Type B pancreatic cell (in vitro differentiated cells): ENCODE measurements at regions not wholly inside any gene's neighbourhood (a gene's known extent, or its start where the extent isn't known, plus 50 kb on each side); places are given as distances from the start of the nearest gene placed in this dataset.

Experiments used
- DNase-seq: peaks from one replicate; pipeline ENCODE4 v3.0.0; 2021; ENCODE audit warnings: mixed read lengths; ENCODE audit not compliant: unreplicated experiment; ENCODE audit errors: extremely low spot score
- H3K27ac Mint-ChIP-seq: 2 replicates; pipeline ENCODE4 v1.8.0; 2021; ENCODE audit warnings: mild to moderate bottlenecking, mixed read lengths
- H3K27me3 Mint-ChIP-seq: 2 replicates; pipeline ENCODE4 v1.8.0; 2021; ENCODE audit warnings: mixed read lengths
- H3K36me3 Mint-ChIP-seq: 2 replicates; pipeline ENCODE4 v1.8.0; 2021; ENCODE audit warnings: mixed read lengths
- H3K4me1 Mint-ChIP-seq: one replicate; pipeline ENCODE4 v1.8.0; 2021; ENCODE audit warnings: mixed read lengths; ENCODE audit not compliant: unreplicated experiment
- H3K4me3 Mint-ChIP-seq: 2 replicates; pipeline ENCODE4 v1.8.0; 2021; ENCODE audit warnings: mild to moderate bottlenecking, mixed read lengths
- H3K9me3 Mint-ChIP-seq: 2 replicates; pipeline ENCODE4 v1.8.0; 2021; ENCODE audit warnings: mixed read lengths
- TF ChIP-seq, protein P1 (sequence below): fragments of 200-600 bp; sonication (generic); conservative IDR thresholded peaks from 2 replicates; pipeline ENCODE4 v1.5.0; 2021; ENCODE audit warnings: antibody characterized with exemption, mild to moderate bottlenecking

DNA sequence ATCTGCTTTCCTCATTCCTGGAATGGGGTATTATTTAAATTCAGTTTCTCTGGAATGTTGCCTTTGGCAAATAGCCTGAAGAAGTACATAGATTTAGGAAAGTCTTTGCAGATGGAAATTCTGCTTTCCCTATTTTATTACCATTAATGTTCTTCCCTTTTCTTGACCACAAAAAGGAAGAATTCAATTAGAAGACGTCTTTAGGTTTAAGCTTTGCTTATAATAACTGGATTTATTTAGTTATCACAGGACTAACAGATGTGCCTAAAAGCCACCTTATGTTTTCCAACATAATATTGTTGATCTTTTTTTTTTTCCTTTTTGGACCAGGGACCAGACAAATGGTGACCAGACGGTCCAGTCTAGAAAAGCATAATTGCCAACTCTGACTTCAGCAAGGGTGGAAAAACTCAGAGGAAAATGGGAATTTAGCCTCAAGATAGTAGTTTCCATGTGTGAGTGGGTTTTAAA is 210.1 kb upstream of the SPRY2 start:
- no peak for DNase-seq
- H3K9me3 Mint-ChIP-seq: no peaks in the 10 kb centered on the region
- TF ChIP-seq, protein P1, sequence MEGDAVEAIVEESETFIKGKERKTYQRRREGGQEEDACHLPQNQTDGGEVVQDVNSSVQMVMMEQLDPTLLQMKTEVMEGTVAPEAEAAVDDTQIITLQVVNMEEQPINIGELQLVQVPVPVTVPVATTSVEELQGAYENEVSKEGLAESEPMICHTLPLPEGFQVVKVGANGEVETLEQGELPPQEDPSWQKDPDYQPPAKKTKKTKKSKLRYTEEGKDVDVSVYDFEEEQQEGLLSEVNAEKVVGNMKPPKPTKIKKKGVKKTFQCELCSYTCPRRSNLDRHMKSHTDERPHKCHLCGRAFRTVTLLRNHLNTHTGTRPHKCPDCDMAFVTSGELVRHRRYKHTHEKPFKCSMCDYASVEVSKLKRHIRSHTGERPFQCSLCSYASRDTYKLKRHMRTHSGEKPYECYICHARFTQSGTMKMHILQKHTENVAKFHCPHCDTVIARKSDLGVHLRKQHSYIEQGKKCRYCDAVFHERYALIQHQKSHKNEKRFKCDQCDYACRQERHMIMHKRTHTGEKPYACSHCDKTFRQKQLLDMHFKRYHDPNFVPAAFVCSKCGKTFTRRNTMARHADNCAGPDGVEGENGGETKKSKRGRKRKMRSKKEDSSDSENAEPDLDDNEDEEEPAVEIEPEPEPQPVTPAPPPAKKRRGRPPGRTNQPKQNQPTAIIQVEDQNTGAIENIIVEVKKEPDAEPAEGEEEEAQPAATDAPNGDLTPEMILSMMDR: no peak
- H3K4me1 Mint-ChIP-seq: peaks cover 32% of the 10 kb centered on the region
- H3K36me3 Mint-ChIP-seq: no peaks in the 10 kb centered on the region
- H3K27ac Mint-ChIP-seq: no peak overlapping the region
- H3K4me3 Mint-ChIP-seq: no peak overlapping the region
- peaks cover 3% of the 10 kb centered on the region for H3K27me3 Mint-ChIP-seq

DNA sequence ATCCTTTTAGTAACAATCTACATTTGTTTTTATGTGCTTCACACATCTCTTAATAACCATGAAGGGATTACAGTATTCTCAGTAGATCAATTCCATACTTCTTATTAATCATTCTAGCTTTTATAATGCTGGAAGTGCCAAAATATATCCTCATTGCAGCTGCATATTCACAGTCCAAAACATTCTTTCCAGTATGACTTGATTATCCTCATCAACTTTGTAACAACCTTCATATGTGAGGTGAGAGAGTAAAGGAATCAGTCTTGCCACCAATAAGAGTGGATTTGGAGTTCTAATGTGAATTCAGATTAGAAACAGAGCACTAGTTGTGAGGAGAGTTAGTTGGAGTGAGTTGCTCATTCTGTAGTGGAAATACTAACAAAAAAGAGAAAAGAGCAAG is 208.0 kb upstream of the SPRY2 start:
- Mint-ChIP-seq H3K36me3 (no peaks in the 10 kb centered on the region), H3K27me3 (peaks cover 3% of the 10 kb centered on the region), H3K9me3 (no peaks in the 10 kb centered on the region), H3K4me3 (no peak overlapping the region), H3K4me1 (peaks cover 32% of the 10 kb centered on the region), H3K27ac (no peak overlapping the region)
- TF ChIP-seq, protein P1: no peak
- no peak for DNase-seq

DNA sequence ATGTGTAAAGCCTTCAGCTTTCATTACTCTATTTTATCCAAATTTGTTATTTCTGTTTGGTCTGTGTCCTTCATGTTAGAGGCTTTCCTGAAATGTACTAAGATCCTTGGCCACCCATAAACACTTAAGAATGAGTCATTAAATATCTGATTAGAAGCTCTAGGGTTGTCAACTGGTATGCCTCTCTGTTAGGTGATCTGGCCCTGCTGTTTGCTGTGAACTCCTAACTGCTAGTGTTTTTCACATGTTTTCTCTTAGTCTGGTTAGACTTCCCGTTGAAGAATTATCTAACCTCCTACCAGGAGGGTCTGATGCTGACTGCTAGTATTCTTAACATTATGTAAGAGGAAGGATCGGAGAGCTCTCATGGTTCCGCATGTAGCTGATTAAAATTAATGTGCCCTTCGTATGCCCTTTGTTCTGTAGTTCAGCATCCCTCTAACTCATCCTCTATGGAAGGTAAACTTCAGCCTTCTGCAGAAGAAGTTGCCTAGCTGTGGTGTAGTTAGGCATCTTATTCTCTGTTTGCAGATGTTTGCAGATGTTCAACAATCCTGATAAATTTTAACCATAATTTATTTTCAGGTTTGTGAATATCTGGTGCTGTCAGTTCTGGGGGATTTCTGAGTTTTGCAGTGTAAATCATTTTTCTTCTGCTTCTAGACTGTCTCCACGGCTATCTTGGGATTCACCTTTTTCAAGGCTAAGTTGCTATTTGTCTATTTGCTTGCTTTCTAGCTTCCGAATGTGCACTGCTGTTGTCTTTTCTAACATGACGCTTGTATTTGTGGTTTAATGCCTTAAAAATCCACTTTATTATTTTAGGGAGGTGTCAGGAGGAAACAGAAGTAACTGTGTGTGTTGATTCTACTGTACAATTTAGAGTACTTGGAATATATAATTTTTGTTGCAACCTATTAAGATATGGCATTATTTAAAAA is 207.2 kb upstream of the SPRY2 start:
- Mint-ChIP-seq H3K4me3 (no peak overlapping the region), H3K27ac (no peak overlapping the region), H3K36me3 (no peaks in the 10 kb centered on the region), H3K9me3 (peaks cover under 1% of the 10 kb centered on the region), H3K4me1 (peaks cover 29% of the 10 kb centered on the region), H3K27me3 (peaks cover 3% of the 10 kb centered on the region)
- TF ChIP-seq, protein P1: no peak
- no peak for DNase-seq

DNA sequence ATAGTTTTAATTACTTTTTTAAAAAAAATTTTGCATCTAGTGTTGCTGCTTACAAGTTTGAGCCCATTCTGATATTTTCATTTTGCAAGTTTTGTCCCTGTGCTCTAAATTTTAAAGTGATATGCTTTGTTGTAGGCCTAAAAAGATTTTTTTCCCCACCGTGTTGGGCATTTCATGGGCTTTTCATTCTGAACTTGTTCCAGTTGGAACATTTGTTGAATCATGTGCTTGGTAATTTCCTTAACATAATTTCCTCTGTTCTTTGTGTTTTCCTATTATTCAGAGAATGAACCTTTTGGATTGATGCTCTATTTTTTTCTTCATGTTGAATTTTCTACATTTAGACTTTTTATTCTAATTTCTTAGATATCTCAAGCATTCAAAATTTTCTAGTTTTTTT is 206.4 kb upstream of the SPRY2 start:
- Mint-ChIP-seq H3K27me3 (peaks cover 3% of the 10 kb centered on the region), H3K27ac (no peak overlapping the region), H3K4me1 (peaks cover 24% of the 10 kb centered on the region), H3K4me3 (no peak overlapping the region), H3K36me3 (no peaks in the 10 kb centered on the region), H3K9me3 (peaks cover 4% of the 10 kb centered on the region)
- no peak for DNase-seq
- TF ChIP-seq, protein P1: no peak

DNA sequence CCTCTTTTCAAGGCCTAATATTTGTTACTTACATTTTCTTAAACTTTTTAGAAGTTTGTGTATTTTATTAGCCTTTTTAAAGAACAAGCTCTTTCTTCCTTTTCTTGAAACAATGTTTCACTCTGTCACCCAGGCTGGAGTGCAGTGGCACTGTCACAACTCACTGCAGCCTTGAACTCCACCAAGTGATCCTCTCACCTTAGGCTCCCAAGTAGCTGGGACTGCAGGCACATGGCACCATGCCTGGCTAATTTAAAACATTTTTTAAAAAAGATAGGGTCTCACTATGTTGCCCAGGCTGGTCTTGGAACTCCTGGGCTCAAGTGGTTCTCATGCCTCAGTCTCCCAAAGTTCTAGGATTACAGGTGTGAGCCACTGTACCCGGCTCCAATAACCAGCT is 192.2 kb upstream of the SPRY2 start:
- Mint-ChIP-seq H3K4me3 (no peak overlapping the region), H3K9me3 (peaks cover 16% of the 10 kb centered on the region), H3K4me1 (no peaks in the 10 kb centered on the region), H3K27me3 (no peaks in the 10 kb centered on the region), H3K36me3 (no peaks in the 10 kb centered on the region), H3K27ac (no peak overlapping the region)
- DNase-seq: no peak
- TF ChIP-seq, protein P1: no peak
